Activated CD8-positive, alpha-beta T cell treated with anti-CD3 and anti-CD28 coated beads for 36 hours (primary cell): ENCODE measurements at regions not wholly inside any gene's neighbourhood (a gene's known extent, or its start where the extent isn't known, plus 50 kb on each side); places are given as distances from the start of the nearest gene placed in this dataset.

ENCODE experiments used
- ATAC-seq: fragments of 200-7000 bp; cut with Tn5 transposase; one replicate; pipeline ENCODE4 v1.10.0; 2021; ENCODE audit warnings: mild to moderate bottlenecking, moderate library complexity
- CTCF ChIA-PET: fragments of 350-600 bp; sonication (Branson Sonifier 250); formaldehyde crosslinking; loops from one replicate; lab custom pipeline; 2021; ENCODE audit warnings: antibody characterized with exemption; lab: Charles Lee
- POLR2A ChIA-PET: fragments of 350-600 bp; sonication (Branson Sonifier 250); formaldehyde crosslinking; loops from one replicate; lab custom pipeline; 2021; ENCODE audit warnings: antibody characterized with exemption; lab: Charles Lee
- DNase-seq: peaks from one replicate; pipeline ENCODE4 v3.0.0-alpha.2; 2020
- H3K27ac Mint-ChIP-seq: one replicate; pipeline ENCODE4 v1.8.0; 2021; ENCODE audit warnings: mild to moderate bottlenecking, mixed read lengths
- H3K27me3 Mint-ChIP-seq: one replicate; pipeline ENCODE4 v1.8.0; 2021; ENCODE audit warnings: mixed read lengths
- H3K36me3 Mint-ChIP-seq: one replicate; pipeline ENCODE4 v1.8.0; 2021; ENCODE audit warnings: low read depth, mixed read lengths
- H3K4me1 Mint-ChIP-seq: one replicate; pipeline ENCODE4 v1.8.0; 2021; ENCODE audit warnings: low read depth, mixed read lengths
- H3K4me3 Mint-ChIP-seq: one replicate; pipeline ENCODE4 v1.8.0; 2021; ENCODE audit warnings: mild to moderate bottlenecking, moderate library complexity, mixed read lengths
- H3K9me3 Mint-ChIP-seq: one replicate; pipeline ENCODE4 v1.8.0; 2021; ENCODE audit warnings: mixed read lengths
- intact Hi-C: fragments of 100-400 bp; cut with micrococcal nuclease; formaldehyde crosslinking; loops from one replicate; pipeline ENCODE4 v1.10.0; 2022
- TF ChIP-seq, protein P1 (sequence below): fragments of 200-600 bp; IDR thresholded peaks from one replicate; pipeline ENCODE4 v1.8.0; 2022; ENCODE audit warnings: antibody characterized with exemption, mild to moderate bottlenecking

DNA sequence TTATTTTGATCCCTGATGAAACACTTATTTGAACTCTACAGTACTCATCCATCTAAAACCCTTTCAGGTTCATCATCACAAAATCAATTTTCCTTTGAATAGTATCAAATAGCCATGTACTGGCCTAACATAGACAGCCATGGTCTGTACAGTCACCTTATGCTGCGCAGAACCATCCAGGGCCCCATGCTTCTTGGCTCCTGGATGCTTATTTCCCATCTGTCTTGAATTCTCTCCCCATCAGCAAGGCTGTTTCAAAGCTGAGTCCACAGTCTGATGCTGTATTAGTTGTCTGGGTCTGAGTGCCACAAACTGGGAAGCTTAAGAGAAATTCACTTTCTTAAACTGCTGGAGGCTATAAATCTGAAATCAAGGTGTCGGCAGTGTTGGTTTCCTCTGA, 290.2 kb downstream of the OSR1 start:
- no peak overlapping the region for H3K27ac Mint-ChIP-seq
- no peak for DNase-seq
- H3K9me3 Mint-ChIP-seq: no peaks in the 10 kb centered on the region
- intact Hi-C loops: no loop called here
- H3K36me3 Mint-ChIP-seq: no peaks in the 10 kb centered on the region
- CTCF ChIA-PET: no interaction called here
- POLR2A ChIA-PET: no interaction called here
- H3K4me3 Mint-ChIP-seq: no peak overlapping the region
- TF ChIP-seq, protein P1, sequence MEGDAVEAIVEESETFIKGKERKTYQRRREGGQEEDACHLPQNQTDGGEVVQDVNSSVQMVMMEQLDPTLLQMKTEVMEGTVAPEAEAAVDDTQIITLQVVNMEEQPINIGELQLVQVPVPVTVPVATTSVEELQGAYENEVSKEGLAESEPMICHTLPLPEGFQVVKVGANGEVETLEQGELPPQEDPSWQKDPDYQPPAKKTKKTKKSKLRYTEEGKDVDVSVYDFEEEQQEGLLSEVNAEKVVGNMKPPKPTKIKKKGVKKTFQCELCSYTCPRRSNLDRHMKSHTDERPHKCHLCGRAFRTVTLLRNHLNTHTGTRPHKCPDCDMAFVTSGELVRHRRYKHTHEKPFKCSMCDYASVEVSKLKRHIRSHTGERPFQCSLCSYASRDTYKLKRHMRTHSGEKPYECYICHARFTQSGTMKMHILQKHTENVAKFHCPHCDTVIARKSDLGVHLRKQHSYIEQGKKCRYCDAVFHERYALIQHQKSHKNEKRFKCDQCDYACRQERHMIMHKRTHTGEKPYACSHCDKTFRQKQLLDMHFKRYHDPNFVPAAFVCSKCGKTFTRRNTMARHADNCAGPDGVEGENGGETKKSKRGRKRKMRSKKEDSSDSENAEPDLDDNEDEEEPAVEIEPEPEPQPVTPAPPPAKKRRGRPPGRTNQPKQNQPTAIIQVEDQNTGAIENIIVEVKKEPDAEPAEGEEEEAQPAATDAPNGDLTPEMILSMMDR: no peak
- no peak for ATAC-seq
- H3K27me3 Mint-ChIP-seq: no peaks in the 10 kb centered on the region
- H3K4me1 Mint-ChIP-seq: no peaks in the 10 kb centered on the region

DNA sequence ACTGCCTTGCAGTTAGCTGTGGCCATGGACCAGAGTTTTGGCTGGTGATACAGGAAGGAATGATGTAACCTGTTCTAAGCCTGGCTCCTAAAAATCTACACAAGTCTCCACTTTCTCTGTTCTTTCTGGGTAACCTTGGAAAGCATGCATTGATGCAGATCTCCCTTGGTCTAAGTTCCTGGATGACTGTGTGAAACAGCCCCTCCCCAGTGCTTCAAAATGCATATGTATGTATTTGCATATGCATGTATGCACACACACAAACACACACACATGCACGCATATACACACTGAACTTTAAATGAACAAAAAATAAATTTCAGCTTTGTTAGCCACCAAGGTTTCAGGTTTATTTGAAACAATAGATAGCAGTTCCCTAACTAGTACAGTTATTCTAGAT, 296.1 kb downstream of the OSR1 start:
- Mint-ChIP-seq H3K9me3 (no peaks in the 10 kb centered on the region), H3K4me1 (peaks cover 5% of the 10 kb centered on the region), H3K27ac (no peak overlapping the region), H3K36me3 (no peaks in the 10 kb centered on the region), H3K27me3 (no peaks in the 10 kb centered on the region), H3K4me3 (no peak overlapping the region)
- TF ChIP-seq, protein P1: no peak
- intact Hi-C loops: no loop called here
- ATAC-seq: no peak
- POLR2A ChIA-PET: no interaction called here
- CTCF ChIA-PET: no interaction called here
- DNase-seq: no peak

DNA sequence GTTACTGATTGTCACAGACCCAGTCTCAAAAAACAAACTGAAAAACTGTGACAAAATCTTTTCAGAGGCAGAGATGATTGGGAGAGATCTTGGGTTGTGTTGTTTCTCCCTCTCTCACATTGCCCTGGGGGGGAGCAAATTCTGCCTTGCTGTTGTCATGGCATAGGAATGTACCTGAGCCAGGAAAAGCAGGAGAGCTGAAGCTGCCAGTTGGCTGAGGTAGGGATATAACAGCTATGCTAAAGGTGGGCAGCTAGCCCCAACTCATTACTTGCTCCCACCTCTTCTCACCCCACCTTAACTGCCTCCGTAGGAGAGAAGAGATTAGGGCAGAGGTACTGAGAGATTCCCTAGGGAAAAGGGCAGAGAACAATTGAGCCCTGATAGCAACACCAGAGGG, 299.3 kb downstream of the OSR1 start:
- Mint-ChIP-seq H3K4me1 (peaks cover 5% of the 10 kb centered on the region), H3K36me3 (peaks cover 3% of the 10 kb centered on the region), H3K27me3 (no peaks in the 10 kb centered on the region), H3K27ac (no peak overlapping the region), H3K9me3 (peaks cover 4% of the 10 kb centered on the region), H3K4me3 (no peak overlapping the region)
- CTCF ChIA-PET: no interaction called here
- DNase-seq: no peak
- intact Hi-C loops: no loop called here
- POLR2A ChIA-PET: no interaction called here
- TF ChIP-seq, protein P1: no peak
- ATAC-seq: no peak

DNA sequence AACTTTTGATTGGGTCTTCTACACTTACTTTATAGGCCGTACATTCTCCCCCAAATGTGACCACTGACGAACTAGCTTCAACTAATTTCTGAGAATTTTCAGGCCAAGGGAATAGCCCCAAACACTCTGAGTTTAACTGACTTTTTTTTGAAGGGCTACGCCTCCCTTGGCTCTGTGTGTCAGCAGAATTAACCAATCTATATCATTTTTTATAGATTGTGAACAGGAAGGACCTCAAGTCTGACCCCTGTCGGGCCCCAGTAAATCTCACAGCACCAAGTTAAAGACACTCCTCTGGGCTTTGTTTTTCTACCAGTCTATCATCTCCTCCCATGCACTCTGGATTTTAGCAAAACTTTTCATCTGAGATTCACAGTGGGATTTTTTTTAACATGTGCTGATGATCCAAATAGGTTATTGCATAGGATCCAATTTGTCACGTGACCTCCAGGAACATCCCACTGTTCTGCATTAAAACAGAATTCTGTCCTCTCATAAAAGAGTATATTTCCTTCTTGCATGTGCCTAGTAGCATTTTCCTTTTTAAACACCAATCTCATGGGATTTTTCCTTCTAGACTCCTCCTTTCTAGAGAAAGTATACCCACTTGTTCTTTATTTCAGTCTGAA, 307.1 kb downstream of the OSR1 start:
- Mint-ChIP-seq H3K9me3 (peaks cover 4% of the 10 kb centered on the region), H3K4me3 (no peak overlapping the region), H3K27me3 (no peaks in the 10 kb centered on the region), H3K4me1 (no peaks in the 10 kb centered on the region), H3K36me3 (peaks cover 3% of the 10 kb centered on the region), H3K27ac (no peak overlapping the region)
- ATAC-seq (no peak), DNase-seq (no peak)
- CTCF ChIA-PET: no interaction called here
- POLR2A ChIA-PET: no interaction called here
- intact Hi-C loops: no loop called here
- TF ChIP-seq, protein P1: no peak

DNA sequence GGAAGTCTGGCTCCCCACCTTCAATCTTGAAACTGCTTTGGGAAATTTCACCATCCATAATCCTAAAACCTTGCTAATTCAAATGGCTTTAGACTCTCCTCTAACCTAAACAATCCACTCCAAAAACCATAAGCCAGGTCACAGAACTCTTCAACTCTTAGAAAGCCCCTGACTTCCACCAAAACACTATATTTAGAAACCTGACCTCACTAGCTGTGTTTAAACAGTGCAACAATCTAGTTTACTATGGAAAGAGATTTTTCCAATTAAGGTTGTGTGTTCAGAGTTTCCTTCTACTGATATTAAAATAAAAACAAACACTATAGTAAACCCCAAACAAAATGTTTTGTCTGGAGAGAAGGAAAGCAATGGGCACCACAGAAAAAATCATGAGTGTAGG, 308.1 kb downstream of the OSR1 start:
- Mint-ChIP-seq H3K4me3 (no peak overlapping the region), H3K9me3 (no peaks in the 10 kb centered on the region), H3K27me3 (no peaks in the 10 kb centered on the region), H3K27ac (no peak overlapping the region), H3K36me3 (no peaks in the 10 kb centered on the region), H3K4me1 (no peaks in the 10 kb centered on the region)
- ChIA-PET CTCF (no interaction called here), POLR2A (no interaction called here)
- TF ChIP-seq, protein P1: no peak
- ATAC-seq (no peak), DNase-seq (no peak)
- intact Hi-C loops: no loop called here
